ENCODE measurements at regions not wholly inside any gene's neighbourhood (a gene's known extent, or its start where the extent isn't known, plus 50 kb on each side); places are given as distances from the start of the nearest gene placed in this dataset.

Small RNAs in the stretch of these regions (small RNA-seq; reads per million reads assigned to genes)
- gene RF00012, result 0 reads per million in 7 experiments

All from SK-N-SH (cell line).